Ovary (tissue), 3 donors: ENCODE measurements at regions not wholly inside any gene's neighbourhood (a gene's known extent, or its start where the extent isn't known, plus 50 kb on each side); places are given as distances from the start of the nearest gene placed in this dataset.

ENCODE experiments used
- CTCF ChIP-seq, 3 donors: fragments of 450-650 bp in 2 of 3; fragments of 200-600 bp in 1 of 3; IDR thresholded peaks; one replicate each; pipeline versions ENCODE4 v1.5.1 to v1.8.0; 2016 to 2022; ENCODE audit warnings: antibody characterized with exemption in 3 of 3, mild to moderate bottlenecking in 1 of 3
- EP300 ChIP-seq: sonication (generic); formaldehyde crosslinking; IDR thresholded peaks from one replicate; pipeline ENCODE4 v1.6.1; 2017; ENCODE audit warnings: antibody characterized with exemption
- POLR2A ChIP-seq: fragments of 450-650 bp; IDR thresholded peaks from one replicate; pipeline ENCODE4 v1.6.1; 2017; ENCODE audit warnings: antibody characterized with exemption, mild to moderate bottlenecking, moderate library complexity
- donor health status: DM: no; HTN: no; CAD: no.

- no peak for TF ChIP-seq CTCF (IDR thresholded peaks at IDR 0.05)
- no peak for TF ChIP-seq POLR2A
- no peak for TF ChIP-seq EP300
Observed at GRCh38 chr3:3446251-3446650, 266.8 kb upstream of the CRBN start.
